NCI-H226 (cell line): ENCODE measurements at regions not wholly inside any gene's neighbourhood (a gene's known extent, or its start where the extent isn't known, plus 50 kb on each side); places are given as distances from the start of the nearest gene placed in this dataset.
"Not testable (repeated sequence)": the region's sequence is repeated elsewhere in the genome, so short reads cannot be mapped to it uniquely, and the experiment has no call there.

Experiments
- DNase-seq: peaks from one replicate; pipeline ENCODE4 v3.0.0-alpha.2; 2015

DNA sequence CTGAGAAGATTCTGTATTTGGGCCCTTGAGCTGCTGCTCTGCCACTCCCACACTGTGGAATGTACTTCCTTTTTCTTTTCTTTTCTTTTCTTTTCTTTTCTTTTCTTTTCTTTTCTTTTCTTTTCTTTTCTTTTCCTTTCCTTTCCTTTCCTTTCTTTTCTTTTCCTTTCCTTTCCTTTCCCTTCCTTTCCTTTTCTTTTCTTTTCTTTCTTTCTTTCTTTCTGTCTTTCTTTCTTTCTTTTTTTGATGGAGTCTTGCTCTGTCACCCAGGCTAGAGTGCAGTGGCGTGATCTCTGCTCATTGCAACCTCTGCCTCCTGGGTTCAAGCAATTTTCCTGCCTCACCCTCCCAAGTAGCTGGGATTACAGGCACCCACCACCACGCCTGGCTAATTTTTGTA, 89.8 kb downstream of the DNAAF6 start:
- not testable (repeated sequence) for DNase-seq

DNA sequence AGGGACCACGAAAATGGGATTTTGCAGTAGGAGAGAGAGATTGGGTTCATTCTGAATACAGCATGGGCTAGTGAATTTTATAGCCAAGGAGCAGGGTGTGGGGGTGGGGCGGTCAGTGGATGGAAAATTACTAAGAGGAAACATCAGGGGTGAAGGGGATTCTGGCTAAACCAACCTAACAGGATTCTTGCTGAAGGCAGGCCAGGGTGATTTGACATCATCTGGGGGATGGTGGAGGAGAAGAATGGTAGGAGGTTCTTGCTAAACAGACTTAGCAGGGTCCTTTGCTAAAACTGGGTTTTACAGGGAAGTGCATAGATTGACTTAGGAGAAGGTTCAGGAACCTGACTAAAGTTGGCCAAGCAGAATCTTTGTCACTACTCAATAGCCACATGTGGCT, 91.9 kb downstream of the DNAAF6 start:
- no peak for DNase-seq

DNA sequence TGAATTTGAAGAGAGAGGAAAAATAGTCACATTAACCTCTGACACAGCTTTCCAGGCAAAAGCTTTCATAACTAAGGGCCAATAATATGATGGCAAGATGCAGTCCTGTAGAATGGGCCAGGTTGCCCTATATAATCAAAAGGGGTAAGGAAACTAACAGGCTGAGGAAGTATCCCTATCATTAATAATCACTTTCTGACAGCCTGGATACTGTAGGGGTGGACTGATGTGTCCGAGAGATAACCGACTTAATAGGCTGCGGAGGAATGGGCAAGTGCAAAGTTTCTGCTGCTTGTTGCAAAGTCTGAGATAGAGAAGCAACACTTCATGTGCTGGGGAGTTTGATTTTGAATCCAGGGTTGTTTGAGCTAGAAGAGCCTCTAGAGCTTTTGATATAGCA, 94.8 kb downstream of the DNAAF6 start:
- no peak for DNase-seq

GRCh38 chrX:107304141-107304540, 97.7 kb downstream of the DNAAF6 start:
- no peak for DNase-seq

- no peak for DNase-seq
Observed at GRCh38 chrX:107323786-107324492, 117.5 kb downstream of the DNAAF6 start.

- DNase-seq = peak; percentile 38
Observed at GRCh38 chrX:107324493-107325310, 118.3 kb downstream of the DNAAF6 start.

- no peak for DNase-seq
Observed at GRCh38 chrX:107325467-107325866, 119.1 kb downstream of the DNAAF6 start.

GRCh38 chrX:107348051-107348450, 101.4 kb upstream of the FRMPD3 start:
- no peak for DNase-seq

GRCh38 chrX:107348990-107349389, 100.5 kb upstream of the FRMPD3 start:
- DNase-seq = no peak

DNA sequence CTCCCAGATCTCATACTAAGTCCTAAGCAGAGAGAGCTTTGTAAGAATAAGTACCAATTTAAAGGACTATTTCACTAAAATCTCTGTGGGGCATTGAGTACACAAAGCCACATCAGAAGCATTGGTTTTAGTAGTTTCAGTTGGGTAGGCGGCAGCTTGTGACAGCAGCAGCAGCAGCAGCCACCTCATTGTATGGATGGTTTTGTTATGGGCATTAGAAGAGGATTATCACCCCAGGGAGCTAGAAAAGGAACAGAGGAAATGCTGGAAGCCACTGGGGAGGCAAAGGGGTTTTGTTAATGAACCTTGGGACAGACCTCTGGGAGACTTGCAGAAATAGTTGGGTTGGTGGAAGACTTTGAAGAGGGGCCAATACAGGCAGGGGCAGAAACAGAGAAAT, 93.9 kb upstream of the FRMPD3 start:
- DNase-seq = no peak

GRCh38 chrX:107360788-107361360, 88.6 kb upstream of the FRMPD3 start:
- no peak for DNase-seq

- not testable (repeated sequence) for DNase-seq
Observed at GRCh38 chrX:107370185-107370584, 79.3 kb upstream of the FRMPD3 start.

DNA sequence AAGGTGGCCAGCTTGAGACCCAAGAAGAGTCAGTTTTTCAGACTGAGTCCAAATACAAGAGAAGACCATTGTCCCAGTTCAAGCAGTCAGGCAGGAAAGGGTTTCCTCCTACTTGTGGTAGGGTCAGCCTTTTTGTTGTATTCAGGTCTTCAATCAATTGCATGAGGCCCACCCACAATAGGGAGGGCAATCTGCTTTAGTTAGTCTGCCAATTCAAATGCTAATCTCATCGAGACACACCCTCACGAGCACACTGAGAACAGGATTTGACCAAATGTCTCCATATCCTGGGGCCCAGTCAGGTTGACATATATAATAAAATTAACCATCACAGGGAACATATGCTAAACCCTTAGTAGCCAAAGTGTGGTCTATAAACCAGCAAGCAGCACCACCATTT, 75.3 kb upstream of the FRMPD3 start:
- DNase-seq = no peak

DNA sequence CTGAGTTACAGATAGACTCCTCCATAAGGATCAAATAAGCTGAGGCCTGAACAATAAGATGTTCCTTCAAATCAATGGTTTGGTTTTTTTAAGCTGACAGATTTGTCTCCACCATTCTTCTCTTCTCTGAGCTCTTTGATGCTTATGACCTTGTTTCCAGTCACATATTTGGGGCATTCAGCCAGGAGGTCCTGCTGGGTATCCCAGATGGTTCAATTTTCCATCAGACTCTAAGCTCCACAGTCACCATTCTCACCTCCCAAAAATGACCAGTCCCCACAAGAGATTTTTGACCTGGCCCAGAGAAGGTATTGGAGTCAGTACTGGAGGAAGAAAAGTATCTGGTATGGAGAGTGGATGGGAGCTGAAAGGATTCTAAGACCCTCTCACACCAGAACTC, 74.6 kb upstream of the FRMPD3 start:
- no peak for DNase-seq

GRCh38 chrX:107376186-107376585, 73.3 kb upstream of the FRMPD3 start:
- DNase-seq = not testable (repeated sequence)

- no peak for DNase-seq
Observed at GRCh38 chrX:107384397-107385105, 64.9 kb upstream of the FRMPD3 start.

GRCh38 chrX:107389726-107390125, 59.7 kb upstream of the FRMPD3 start:
- DNase-seq = no peak

DNA sequence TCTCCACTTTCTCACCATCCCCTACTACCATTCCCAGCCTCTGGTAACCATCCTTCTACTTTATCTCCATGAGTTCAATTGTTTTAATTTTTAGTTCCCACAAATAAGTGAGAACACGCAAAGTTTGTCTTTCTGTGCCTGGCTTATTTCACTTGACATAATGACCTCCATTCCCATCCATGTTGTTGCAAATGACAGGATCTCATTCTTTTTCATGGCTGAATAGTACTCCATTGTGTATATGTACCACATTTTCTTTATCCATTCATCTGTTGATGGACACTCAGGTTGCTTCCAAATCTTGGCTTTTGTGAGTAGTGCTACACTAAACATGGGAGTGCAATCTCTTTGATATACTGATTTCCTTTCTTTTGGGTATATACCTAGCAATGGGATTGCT, 55.8 kb upstream of the FRMPD3 start:
- not testable (repeated sequence) for DNase-seq

- no peak for DNase-seq
Observed at GRCh38 chrX:107396235-107396634, 53.2 kb upstream of the FRMPD3 start.

GRCh38 chrX:107396783-107397182, 52.7 kb upstream of the FRMPD3 start:
- DNase-seq = no peak

- no peak for DNase-seq
Observed at GRCh38 chrX:107398115-107398514, 51.3 kb upstream of the FRMPD3 start.
